ENCODE measurements at regions not wholly inside any gene's neighbourhood (a gene's known extent, or its start where the extent isn't known, plus 50 kb on each side); places are given as distances from the start of the nearest gene placed in this dataset.
"Not testable (repeated sequence)": the region's sequence is repeated elsewhere in the genome, so short reads cannot be mapped to it uniquely, and the experiment has no call there.

DNA sequence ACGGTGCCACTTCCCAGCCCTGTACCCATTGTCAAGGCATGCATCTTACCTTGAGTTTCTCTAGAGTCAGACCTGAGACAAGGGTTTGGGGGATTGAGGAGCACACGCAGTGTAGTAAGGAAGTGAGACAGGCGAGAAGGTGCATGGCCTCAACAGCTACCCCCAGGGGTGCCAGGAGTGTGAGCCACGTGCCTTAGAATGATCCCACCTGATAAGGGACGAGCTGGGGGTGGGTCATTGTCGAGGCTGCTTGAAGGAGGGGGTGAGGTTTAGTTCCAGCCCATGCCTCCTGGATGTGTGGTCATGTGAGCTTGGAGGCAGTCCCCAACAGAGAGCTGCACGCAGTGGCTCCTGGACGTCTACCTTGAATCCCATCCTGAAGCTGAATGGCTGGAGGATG is 320.5 kb downstream of the VRK1 start:
- ChIA-PET CTCF (no interaction called here), POLR2A (no interaction called here)
- TF ChIP-seq, protein P1, sequence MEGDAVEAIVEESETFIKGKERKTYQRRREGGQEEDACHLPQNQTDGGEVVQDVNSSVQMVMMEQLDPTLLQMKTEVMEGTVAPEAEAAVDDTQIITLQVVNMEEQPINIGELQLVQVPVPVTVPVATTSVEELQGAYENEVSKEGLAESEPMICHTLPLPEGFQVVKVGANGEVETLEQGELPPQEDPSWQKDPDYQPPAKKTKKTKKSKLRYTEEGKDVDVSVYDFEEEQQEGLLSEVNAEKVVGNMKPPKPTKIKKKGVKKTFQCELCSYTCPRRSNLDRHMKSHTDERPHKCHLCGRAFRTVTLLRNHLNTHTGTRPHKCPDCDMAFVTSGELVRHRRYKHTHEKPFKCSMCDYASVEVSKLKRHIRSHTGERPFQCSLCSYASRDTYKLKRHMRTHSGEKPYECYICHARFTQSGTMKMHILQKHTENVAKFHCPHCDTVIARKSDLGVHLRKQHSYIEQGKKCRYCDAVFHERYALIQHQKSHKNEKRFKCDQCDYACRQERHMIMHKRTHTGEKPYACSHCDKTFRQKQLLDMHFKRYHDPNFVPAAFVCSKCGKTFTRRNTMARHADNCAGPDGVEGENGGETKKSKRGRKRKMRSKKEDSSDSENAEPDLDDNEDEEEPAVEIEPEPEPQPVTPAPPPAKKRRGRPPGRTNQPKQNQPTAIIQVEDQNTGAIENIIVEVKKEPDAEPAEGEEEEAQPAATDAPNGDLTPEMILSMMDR (IDR thresholded peaks at IDR 0.05), result no peak
- Mint-ChIP-seq H3K27me3 (peaks cover 10% of the 10 kb centered on the region), H3K36me3 (ENCODE audit: low read depth) (no peaks in the 10 kb centered on the region), H3K9me3 (no peaks in the 10 kb centered on the region), H3K4me3 (no peak overlapping the region), H3K27ac (no peak overlapping the region), H3K4me1 (peaks cover 2% of the 10 kb centered on the region)
- intact Hi-C loops (cut with micrococcal nuclease), result no loop called here
- DNase-seq (no peak), ATAC-seq (ENCODE audit: low read depth) (no peak)

DNA sequence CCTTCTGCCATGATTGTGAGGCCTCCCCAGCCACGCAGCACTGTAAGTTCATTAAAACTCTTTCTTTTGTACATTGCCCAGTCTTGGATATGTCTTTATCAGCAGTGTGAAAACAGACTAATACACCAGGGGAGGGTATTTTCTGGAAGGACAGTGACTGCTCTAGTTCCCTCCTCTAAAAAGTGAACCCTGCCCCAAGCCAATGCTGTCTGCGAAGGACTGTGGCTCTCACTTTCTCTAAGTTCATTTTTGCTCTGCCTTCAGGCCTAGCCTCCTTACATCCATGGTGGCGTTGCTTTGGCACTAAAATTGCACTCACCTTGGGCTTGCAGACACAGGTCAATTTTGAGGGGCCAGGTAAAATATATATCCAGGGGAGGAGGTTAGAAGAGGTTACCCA is 323.0 kb downstream of the VRK1 start:
- DNase-seq, result no peak
- Mint-ChIP-seq H3K27me3 (peaks cover 6% of the 10 kb centered on the region), H3K36me3 (ENCODE audit: low read depth) (no peaks in the 10 kb centered on the region), H3K4me3 (no peak overlapping the region), H3K9me3 (no peaks in the 10 kb centered on the region), H3K27ac (no peak overlapping the region), H3K4me1 (peaks cover 2% of the 10 kb centered on the region)
- intact Hi-C loops (cut with micrococcal nuclease), result no loop called here
- ChIA-PET POLR2A (no interaction called here), CTCF (no interaction called here)
- TF ChIP-seq, protein P1 (IDR thresholded peaks at IDR 0.05), result no peak
- no peak for ATAC-seq (ENCODE audit: low read depth)

DNA sequence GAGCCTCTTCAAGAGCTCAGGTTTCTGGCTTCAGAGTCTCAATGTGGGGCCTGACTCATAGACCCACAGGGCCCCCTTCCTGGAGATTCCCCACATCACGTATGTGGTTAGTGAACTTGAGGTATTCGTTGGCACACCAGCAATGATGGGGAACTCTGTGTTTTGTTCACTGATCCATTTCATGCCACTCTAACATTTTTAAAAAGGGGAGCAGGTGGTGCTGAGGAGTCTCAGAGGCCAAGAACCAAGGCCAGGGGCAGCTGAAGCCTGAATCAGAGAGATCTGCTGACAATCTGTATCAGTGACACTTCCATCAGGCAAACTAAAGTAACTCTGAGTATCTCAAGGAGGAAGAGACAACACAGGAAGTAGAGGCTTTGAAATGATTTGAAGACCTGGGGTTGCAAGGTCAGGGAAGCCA is 323.4 kb downstream of the VRK1 start:
- ATAC-seq (ENCODE audit: low read depth) (no peak), DNase-seq (no peak)
- POLR2A ChIA-PET, result no interaction called here
- no peaks in the 10 kb centered on the region for H3K9me3 Mint-ChIP-seq
- no peak overlapping the region for H3K4me3 Mint-ChIP-seq
- CTCF ChIA-PET, result no interaction called here
- TF ChIP-seq, protein P1 (IDR thresholded peaks at IDR 0.05), result no peak
- intact Hi-C loops (cut with micrococcal nuclease), result no loop called here
- peaks cover 2% of the 10 kb centered on the region for H3K4me1 Mint-ChIP-seq
- H3K27me3 Mint-ChIP-seq, result peaks cover 6% of the 10 kb centered on the region
- H3K27ac Mint-ChIP-seq, result no peak overlapping the region
- no peaks in the 10 kb centered on the region for H3K36me3 Mint-ChIP-seq (ENCODE audit: low read depth)

DNA sequence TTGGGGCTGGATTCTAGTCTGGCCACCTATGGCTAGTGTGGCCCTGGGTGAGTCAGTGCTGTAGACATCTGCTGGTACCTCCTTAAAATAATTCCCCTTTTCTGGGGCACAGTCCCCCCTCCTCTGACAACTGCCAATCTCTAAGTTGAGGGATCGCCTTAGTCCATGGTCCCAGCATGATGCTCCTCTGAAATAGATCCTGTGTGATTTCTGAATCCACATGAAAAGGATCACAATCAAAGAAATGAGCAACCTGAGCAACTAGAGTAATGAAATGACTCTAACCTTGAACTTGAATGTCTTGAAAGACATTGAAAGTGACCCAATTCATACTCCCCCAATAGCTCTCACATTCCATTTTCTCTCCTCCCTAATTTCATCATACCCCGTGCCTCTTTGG is 332.5 kb downstream of the VRK1 start:
- H3K4me1 Mint-ChIP-seq, result no peaks in the 10 kb centered on the region
- H3K27me3 Mint-ChIP-seq, result no peaks in the 10 kb centered on the region
- H3K36me3 Mint-ChIP-seq (ENCODE audit: low read depth), result no peaks in the 10 kb centered on the region
- ChIA-PET POLR2A (no interaction called here), CTCF (no interaction called here)
- TF ChIP-seq, protein P1 (IDR thresholded peaks at IDR 0.05), result no peak
- intact Hi-C loops (cut with micrococcal nuclease), result no loop called here
- H3K27ac Mint-ChIP-seq, result no peak overlapping the region
- no peak for DNase-seq
- no peak for ATAC-seq (ENCODE audit: low read depth)
- no peaks in the 10 kb centered on the region for H3K9me3 Mint-ChIP-seq
- no peak overlapping the region for H3K4me3 Mint-ChIP-seq

DNA sequence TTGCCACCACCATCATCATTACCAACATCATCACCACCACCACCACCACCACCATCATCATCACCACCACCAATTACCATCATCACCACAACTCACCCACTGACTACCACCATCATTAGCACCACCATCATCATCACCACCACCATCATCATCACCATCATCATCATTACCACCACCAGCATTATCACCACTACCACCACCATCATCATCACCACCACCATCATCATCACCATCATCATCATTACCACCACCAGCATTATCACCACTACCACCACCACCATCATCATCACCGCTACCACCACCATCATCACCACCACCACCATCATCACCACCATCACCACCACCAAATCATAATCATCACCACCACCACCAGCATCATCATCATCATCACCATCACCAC is 338.7 kb downstream of the VRK1 start:
- ATAC-seq (ENCODE audit: low read depth); DNase-seq; intact Hi-C loops (cut with micrococcal nuclease); H3K27me3 Mint-ChIP-seq; POLR2A ChIA-PET; H3K4me1 Mint-ChIP-seq; H3K27ac Mint-ChIP-seq; H3K4me3 Mint-ChIP-seq; H3K36me3 Mint-ChIP-seq (ENCODE audit: low read depth); CTCF ChIA-PET: not testable (repeated sequence)
- peaks cover 13% of the 10 kb centered on the region for H3K9me3 Mint-ChIP-seq

DNA sequence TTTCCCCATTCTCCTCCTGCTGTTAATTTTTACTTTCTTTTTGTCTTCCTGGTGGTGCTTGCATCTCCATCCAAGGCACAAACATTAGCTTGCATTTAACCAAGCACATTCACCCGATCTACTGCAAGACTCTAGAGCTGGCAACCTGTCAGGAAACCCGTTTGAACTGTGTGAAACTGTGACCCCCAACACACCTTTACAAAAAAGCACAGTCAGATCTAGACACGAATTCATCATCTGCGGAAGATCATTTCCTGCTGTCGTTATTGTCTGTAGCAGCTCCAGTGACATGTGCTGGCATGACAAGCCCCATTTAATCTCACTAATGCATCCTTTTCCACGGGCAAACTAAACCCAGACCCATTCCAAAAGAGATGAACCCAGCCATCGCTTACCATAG is 340.5 kb downstream of the VRK1 start:
- Mint-ChIP-seq H3K36me3 (ENCODE audit: low read depth) (no peaks in the 10 kb centered on the region), H3K4me3 (no peak overlapping the region), H3K4me1 (no peaks in the 10 kb centered on the region), H3K27me3 (peaks cover 5% of the 10 kb centered on the region), H3K9me3 (peaks cover 13% of the 10 kb centered on the region), H3K27ac (no peak overlapping the region)
- DNase-seq, result no peak
- TF ChIP-seq, protein P1 (IDR thresholded peaks at IDR 0.05), result no peak
- intact Hi-C loops (cut with micrococcal nuclease), result no loop called here
- ChIA-PET CTCF (no interaction called here), POLR2A (no interaction called here)
- ATAC-seq (ENCODE audit: low read depth), result no peak

Data from activated B cell treated with CpG ODN at 0.5 μM for 24 hours (primary cell).